Endothelial cell of umbilical vein (primary cell): ENCODE measurements at regions not wholly inside any gene's neighbourhood (a gene's known extent, or its start where the extent isn't known, plus 50 kb on each side); places are given as distances from the start of the nearest gene placed in this dataset.

Experiments used
- BruUV-seq: library from RNA; stranded (reverse); fragments of 400-500 nt; replicated peaks from 2 replicates; lab custom pipeline; 2021; lab: Mats Ljungman, UMichigan
- CTCF ChIA-PET: fragments of 300-600, 350-600 bp; sonication (Branson Sonifier 250); formaldehyde crosslinking; loops from one replicate; lab custom pipeline; 2021; ENCODE audit warnings: antibody characterized with exemption, inconsistent platforms; lab: Charles Lee
- POLR2A ChIA-PET: fragments of 300-600, 350-600 bp; sonication (Branson Sonifier 250); formaldehyde crosslinking; loops from one replicate; lab custom pipeline; 2021; ENCODE audit warnings: antibody characterized with exemption, inconsistent platforms; lab: Charles Lee
- DNase-seq: peaks from one replicate; pipeline ENCODE4 v3.0.0-alpha.2; 2011; ENCODE audit warnings: low read depth, low spot score
- FAIRE-seq: peaks from 2 replicates; lab custom pipeline; 2011; peaks lifted over from hg19 to GRCh38; lab: Jason Lieb, UNC
- H2AFZ ChIP-seq: 2 replicates; pipeline ENCODE4 v1.6.0; 2012; ENCODE audit warnings: low read depth, low read length, control low read depth, inconsistent platforms
- H3K27ac ChIP-seq: 2 replicates; pipeline ENCODE4 v1.5.1; 2011; ENCODE audit warnings: low read depth, mild to moderate bottlenecking, control low read depth, low read length, moderate library complexity; ENCODE audit not compliant: insufficient read depth
- H3K27me3 ChIP-seq, 2 experiments: 2 replicates each; pipeline versions ENCODE4 v1.6.0 to v1.6.1; 2011; ENCODE audit warnings: low read length in 2 of 2, mixed read lengths in 1 of 2; ENCODE audit not compliant: control insufficient read depth in 2 of 2, insufficient read depth in 2 of 2
- H3K36me3 ChIP-seq, 2 experiments: 2 replicates in 1 of 2; 3 replicates in 1 of 2; pipeline ENCODE4 v1.5.1; 2011; ENCODE audit warnings: low read length in 2 of 2, mild to moderate bottlenecking in 1 of 2, moderate library complexity in 1 of 2; ENCODE audit not compliant: control insufficient read depth in 2 of 2, insufficient read depth in 2 of 2; ENCODE audit errors: extremely low read depth in 1 of 2
- H3K4me1 ChIP-seq: 3 replicates; pipeline ENCODE4 v1.5.1; 2011; ENCODE audit warnings: mild to moderate bottlenecking, low read length; ENCODE audit not compliant: control insufficient read depth, insufficient read depth; ENCODE audit errors: extremely low read depth
- H3K4me2 ChIP-seq: 2 replicates; pipeline ENCODE4 v1.6.1; 2011; ENCODE audit warnings: low read length, control low read depth, mixed read lengths; ENCODE audit not compliant: insufficient read depth
- H3K4me3 ChIP-seq, 3 experiments: fragments of 200-600 bp in 1 of 3; sonication (generic), shearing (Covaris generic) in 1 of 3; replicated peaks in 1 of 3; 2 replicates each; pipeline ENCODE4 v1.5.1; 2011 to 2016; ENCODE audit warnings: control low read depth in 3 of 3, low read length in 3 of 3, mild to moderate bottlenecking in 2 of 3, inconsistent platforms in 1 of 3, low read depth in 1 of 3, moderate library complexity in 1 of 3; ENCODE audit not compliant: insufficient read depth in 1 of 3
- H3K79me2 ChIP-seq: 2 replicates; pipeline ENCODE4 v1.6.0; 2012; ENCODE audit warnings: low read length, inconsistent platforms; ENCODE audit not compliant: control insufficient read depth, insufficient read depth
- H3K9ac ChIP-seq: replicated peaks from 2 replicates; pipeline ENCODE3; 2011; ENCODE audit warnings: low read length, control low read depth; ENCODE audit not compliant: insufficient read depth; ENCODE audit errors: extremely low read depth
- H3K9me1 ChIP-seq: replicated peaks from 3 replicates; pipeline ENCODE4 v1.6.0; 2011; ENCODE audit warnings: mild to moderate bottlenecking, low read length; ENCODE audit not compliant: control insufficient read depth, insufficient read depth; ENCODE audit errors: extremely low read depth
- H3K9me3 ChIP-seq: replicated peaks from 2 replicates; pipeline ENCODE4 v1.5.1; 2012; ENCODE audit warnings: low read length, inconsistent platforms; ENCODE audit not compliant: control insufficient read depth, insufficient read depth
- H4K20me1 ChIP-seq: replicated peaks from 2 replicates; pipeline ENCODE3; 2011; ENCODE audit warnings: mild to moderate bottlenecking, low read length; ENCODE audit not compliant: control insufficient read depth, insufficient read depth; ENCODE audit errors: extremely low read depth
- EZH2 ChIP-seq: IDR thresholded peaks from 2 replicates; pipeline ENCODE4 v1.6.1; 2012; ENCODE audit warnings: borderline replicate concordance, low read depth, mild to moderate bottlenecking, moderate library complexity, low read length, inconsistent platforms; ENCODE audit not compliant: severe bottlenecking
- FOS ChIP-seq: IDR thresholded peaks from 2 replicates; pipeline ENCODE4 v1.6.1; 2011; ENCODE audit warnings: mild to moderate bottlenecking, low read length, moderate library complexity, borderline replicate concordance; ENCODE audit not compliant: insufficient read depth
- GATA2 ChIP-seq: IDR thresholded peaks from 2 replicates; pipeline ENCODE4 v1.7.0; 2011; ENCODE audit warnings: low read depth, mild to moderate bottlenecking, moderate library complexity, mixed read lengths, low read length; ENCODE audit not compliant: insufficient read length, insufficient read depth
- JUN ChIP-seq: IDR thresholded peaks from 2 replicates; pipeline ENCODE4 v1.6.1; 2011; ENCODE audit warnings: borderline replicate concordance, low read depth; ENCODE audit not compliant: insufficient read length, insufficient read depth
- MYC ChIP-seq: IDR thresholded peaks from one replicate; pipeline ENCODE4 v1.6.1; 2011; ENCODE audit warnings: mild to moderate bottlenecking, low read depth, low read length
- POLR2A ChIP-seq: IDR thresholded peaks from 2 replicates; pipeline ENCODE4 v1.6.1; 2012; ENCODE audit warnings: low read depth, mild to moderate bottlenecking, control low read depth, low read length
- POLR2AphosphoS5 ChIP-seq: IDR thresholded peaks from 2 replicates; pipeline ENCODE4 v1.6.1; 2012; ENCODE audit warnings: low read depth, mild to moderate bottlenecking, control low read depth, low read length, moderate library complexity; ENCODE audit not compliant: insufficient read depth
- dilution Hi-C: fragments of 300-500 bp; cut with MboI; formaldehyde crosslinking; loops from one replicate; pipeline ENCODE4 v1.15.0; 2019; ENCODE audit warnings: low sequenced_read_pairs; ENCODE audit not compliant: extremely low pct_ligation_motif_present
- intact Hi-C: fragments of 100-400 bp; cut with micrococcal nuclease; formaldehyde crosslinking; loops from one replicate; pipeline ENCODE4 v1.10.0; 2022
- TF ChIP-seq, protein P1 (sequence below), 2 donors: IDR thresholded peaks; 1 replicate in 1 of 2; 2 replicates in 1 of 2; pipeline ENCODE4 v1.5.1; 2011; ENCODE audit warnings: low read length in 2 of 2, mild to moderate bottlenecking in 2 of 2, moderate library complexity in 2 of 2, control low read depth in 1 of 2, inconsistent platforms in 1 of 2, low read depth in 1 of 2; ENCODE audit not compliant: insufficient read depth in 1 of 2; ENCODE audit errors: extremely low read depth in 1 of 2
- TF ChIP-seq, protein P2 (sequence below): IDR thresholded peaks from 2 replicates; pipeline ENCODE4 v1.6.1; 2011; ENCODE audit not compliant: insufficient read depth, insufficient read length

DNA sequence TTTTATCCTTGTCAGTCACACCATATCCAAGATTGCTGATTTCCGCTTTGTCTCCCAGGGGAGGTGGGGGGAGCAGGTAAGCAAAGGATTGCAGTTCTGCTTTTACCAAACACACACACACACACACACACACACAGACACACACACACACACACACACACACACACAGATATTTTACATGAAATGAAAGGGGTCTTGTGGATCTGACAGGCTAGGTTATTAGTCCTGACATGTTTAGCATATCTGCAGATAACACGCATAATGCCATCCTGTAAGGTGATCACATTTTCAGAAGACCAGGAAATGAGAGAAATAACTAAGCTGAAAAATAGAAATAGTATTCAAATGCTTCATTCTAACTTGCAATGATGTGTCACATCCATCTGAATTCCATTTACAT is 1113.3 kb downstream of the CDH8 start:
- no peak overlapping the region for H3K9ac ChIP-seq
- intact Hi-C loops: no loop called here
- H3K4me1 ChIP-seq: no peaks in the 10 kb centered on the region
- no TSS peak for BruUV-seq
- H3K9me1 ChIP-seq: no peaks in the 10 kb centered on the region
- ChIA-PET CTCF (no interaction called here), POLR2A (no interaction called here)
- H3K27me3 ChIP-seq: no peaks in the 10 kb centered on the region
- TF ChIP-seq GATA2: no peak
- no peak for TF ChIP-seq MYC
- TF ChIP-seq POLR2A: no peak
- no peak for TF ChIP-seq FOS
- no peak for TF ChIP-seq EZH2
- no peak for TF ChIP-seq POLR2AphosphoS5
- TF ChIP-seq, protein P1, sequence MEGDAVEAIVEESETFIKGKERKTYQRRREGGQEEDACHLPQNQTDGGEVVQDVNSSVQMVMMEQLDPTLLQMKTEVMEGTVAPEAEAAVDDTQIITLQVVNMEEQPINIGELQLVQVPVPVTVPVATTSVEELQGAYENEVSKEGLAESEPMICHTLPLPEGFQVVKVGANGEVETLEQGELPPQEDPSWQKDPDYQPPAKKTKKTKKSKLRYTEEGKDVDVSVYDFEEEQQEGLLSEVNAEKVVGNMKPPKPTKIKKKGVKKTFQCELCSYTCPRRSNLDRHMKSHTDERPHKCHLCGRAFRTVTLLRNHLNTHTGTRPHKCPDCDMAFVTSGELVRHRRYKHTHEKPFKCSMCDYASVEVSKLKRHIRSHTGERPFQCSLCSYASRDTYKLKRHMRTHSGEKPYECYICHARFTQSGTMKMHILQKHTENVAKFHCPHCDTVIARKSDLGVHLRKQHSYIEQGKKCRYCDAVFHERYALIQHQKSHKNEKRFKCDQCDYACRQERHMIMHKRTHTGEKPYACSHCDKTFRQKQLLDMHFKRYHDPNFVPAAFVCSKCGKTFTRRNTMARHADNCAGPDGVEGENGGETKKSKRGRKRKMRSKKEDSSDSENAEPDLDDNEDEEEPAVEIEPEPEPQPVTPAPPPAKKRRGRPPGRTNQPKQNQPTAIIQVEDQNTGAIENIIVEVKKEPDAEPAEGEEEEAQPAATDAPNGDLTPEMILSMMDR (IDR thresholded peaks at IDR 0.05; ENCODE audit: extremely low read depth in 1 of 2, insufficient read depth in 1 of 2, low read depth in 1 of 2, low read length in 2 of 2): no peak
- TF ChIP-seq, protein P2, sequence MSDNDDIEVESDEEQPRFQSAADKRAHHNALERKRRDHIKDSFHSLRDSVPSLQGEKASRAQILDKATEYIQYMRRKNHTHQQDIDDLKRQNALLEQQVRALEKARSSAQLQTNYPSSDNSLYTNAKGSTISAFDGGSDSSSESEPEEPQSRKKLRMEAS: no peak
- TF ChIP-seq JUN: no peak
- H3K27ac ChIP-seq: no peak overlapping the region
- DNase-seq (no peak), FAIRE-seq (no peak)
- H4K20me1 ChIP-seq: no peaks in the 10 kb centered on the region
- no peak overlapping the region for H2AFZ ChIP-seq
- no peaks in the 10 kb centered on the region for H3K79me2 ChIP-seq
- H3K36me3 ChIP-seq: no peaks in the 10 kb centered on the region
- no peak overlapping the region for H3K4me3 ChIP-seq
- no peaks in the 10 kb centered on the region for H3K9me3 ChIP-seq
- no peak overlapping the region for H3K4me2 ChIP-seq
- dilution Hi-C loops: no loop called here
